Astrocyte (in vitro differentiated cells and primary cell): ENCODE measurements at regions not wholly inside any gene's neighbourhood (a gene's known extent, or its start where the extent isn't known, plus 50 kb on each side); places are given as distances from the start of the nearest gene placed in this dataset.

Experiments used
- CTCF ChIP-seq: IDR thresholded peaks from 2 replicates; pipeline ENCODE4 v1.5.1; 2011; ENCODE audit warnings: low read depth, mild to moderate bottlenecking, inconsistent platforms, low read length, moderate library complexity; ENCODE audit not compliant: insufficient read depth
- EZH2 ChIP-seq: IDR thresholded peaks from 2 replicates; pipeline ENCODE4 v1.6.1; 2012; ENCODE audit warnings: mild to moderate bottlenecking, low read length, inconsistent platforms; ENCODE audit not compliant: insufficient read depth

GRCh38 chr6:166772518-166772917 is 145.5 kb upstream of the RPS6KA2 start:
- TF ChIP-seq CTCF (no peak), EZH2 (no peak)
